Urothelium cell line (cell line): ENCODE measurements at regions not wholly inside any gene's neighbourhood (a gene's known extent, or its start where the extent isn't known, plus 50 kb on each side); places are given as distances from the start of the nearest gene placed in this dataset.
"Not testable (repeated sequence)": the region's sequence is repeated elsewhere in the genome, so short reads cannot be mapped to it uniquely, and the experiment has no call there.

Source experiments
- DNase-seq: peaks from one replicate; pipeline ENCODE4 v3.0.0; 2011; ENCODE audit warnings: low spot score, mixed read lengths
- FAIRE-seq: peaks from 2 replicates; lab custom pipeline; 2011; peaks lifted over from hg19 to GRCh38; lab: Jason Lieb, UNC

DNA sequence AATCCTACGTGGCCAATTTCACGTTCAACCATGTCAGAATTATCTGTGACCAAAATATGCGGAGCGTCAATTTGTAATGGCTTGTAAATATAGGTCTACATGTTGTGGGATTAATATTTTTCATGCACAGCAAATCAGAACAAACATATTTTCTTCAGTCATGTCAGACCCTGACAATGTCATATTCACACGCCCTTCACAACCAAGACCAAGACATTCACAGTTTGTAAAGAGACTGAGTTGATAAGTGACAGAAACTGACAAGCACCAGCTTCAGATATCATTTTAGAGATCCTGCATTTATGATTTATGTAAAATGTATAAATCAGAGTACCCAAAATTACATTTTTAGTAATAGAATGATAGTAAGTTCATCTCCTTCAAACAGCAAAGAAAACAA is 57.3 kb upstream of the NOVA1 start:
- no peak for FAIRE-seq
- no peak for DNase-seq

DNA sequence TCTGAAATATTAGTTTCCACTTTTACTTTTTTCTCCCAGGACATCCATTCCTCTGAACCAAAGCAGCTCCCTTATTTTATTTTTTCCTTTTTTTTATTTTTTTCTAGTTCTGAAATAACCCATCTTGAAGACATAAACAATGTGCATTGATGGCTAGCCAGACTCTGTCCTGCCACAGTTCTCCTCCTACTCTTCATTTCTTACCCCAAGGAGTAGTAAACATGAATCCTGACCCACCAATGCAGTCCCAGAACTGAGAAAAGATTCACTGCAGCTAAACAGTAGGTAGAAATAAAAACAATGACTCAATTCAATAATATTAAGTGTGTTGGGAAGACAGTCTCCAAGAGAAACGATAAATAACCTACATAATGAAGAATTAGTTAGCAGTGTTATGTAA is 65.7 kb upstream of the NOVA1 start:
- no peak for FAIRE-seq
- DNase-seq, result no peak

DNA sequence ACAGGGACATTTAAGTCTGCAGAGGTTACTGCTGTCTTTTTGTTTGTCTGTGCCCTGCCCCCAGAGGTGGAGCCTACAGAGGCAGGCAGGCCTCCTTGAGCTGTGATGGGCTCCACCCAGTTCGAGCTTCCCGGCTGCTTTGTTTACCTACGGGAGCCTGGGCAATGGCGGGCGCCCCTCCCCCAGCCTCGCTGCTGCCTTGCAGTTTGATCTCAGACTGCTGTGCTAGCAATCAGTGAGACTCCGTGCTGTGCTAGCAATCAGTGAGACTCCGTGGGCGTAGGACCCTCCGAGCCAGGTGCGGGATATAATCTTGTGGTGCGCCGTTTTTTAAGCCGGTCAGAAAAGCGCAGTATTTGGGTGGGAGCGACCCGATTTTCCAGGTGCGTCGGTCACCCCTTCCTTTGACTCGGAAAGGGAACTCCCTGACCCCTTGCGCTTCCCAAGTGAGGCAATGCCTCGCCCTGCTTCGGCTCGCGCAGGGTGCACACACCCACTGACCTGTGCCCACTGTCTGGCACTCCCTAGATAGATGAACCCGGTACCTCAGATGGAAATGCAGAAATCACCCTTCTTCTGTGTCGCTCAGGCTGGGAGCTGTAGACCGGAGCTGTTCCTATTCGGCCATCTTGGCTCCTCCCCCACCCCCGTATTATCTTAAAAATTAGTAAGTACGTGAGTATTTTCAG is 81.0 kb upstream of the NOVA1 start:
- not testable (repeated sequence) for DNase-seq, FAIRE-seq

DNA sequence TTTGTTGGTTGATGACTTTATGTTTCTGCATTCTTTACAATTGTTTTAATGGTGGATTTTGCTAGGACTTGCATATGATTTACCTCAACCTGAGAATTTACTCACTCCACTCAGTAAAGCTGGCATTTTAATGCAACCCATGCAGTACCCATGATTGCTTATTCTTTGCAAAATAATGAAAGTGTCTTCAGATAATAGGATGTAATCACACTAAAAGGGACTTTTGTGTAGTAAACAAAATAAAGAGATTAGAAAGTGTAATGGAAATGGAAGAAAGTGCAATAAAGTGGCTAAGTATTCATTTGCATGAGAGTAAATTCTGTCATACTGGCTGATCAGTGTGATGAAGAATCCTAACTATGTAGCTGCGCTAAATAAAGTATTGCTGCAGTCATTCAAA is 87.6 kb upstream of the NOVA1 start:
- FAIRE-seq, result no peak

DNA sequence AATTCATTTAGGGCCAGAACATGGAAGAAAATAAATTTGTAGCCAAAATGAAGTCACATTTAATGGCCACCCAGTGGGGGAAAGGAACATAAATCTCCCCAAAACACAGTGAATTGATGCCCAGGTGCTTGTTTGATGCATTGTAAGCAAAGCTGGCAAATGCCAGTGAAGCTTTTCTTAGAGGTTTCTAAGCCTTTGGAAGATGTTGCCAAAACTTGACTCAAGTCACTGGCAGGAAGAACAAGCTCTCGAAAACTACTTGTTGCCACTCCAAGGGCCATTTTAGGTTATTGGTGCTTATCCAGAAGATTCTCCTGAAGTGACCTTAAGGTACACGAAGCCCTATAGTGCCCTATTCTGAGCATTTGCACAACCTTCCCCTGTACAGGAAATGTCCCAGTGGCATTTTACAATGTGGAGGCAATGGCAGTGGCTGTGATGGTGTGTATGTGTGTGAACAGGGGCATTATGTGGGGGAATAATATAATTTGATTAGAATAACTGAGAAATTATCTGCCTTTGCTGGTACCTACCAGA is 89.5 kb upstream of the NOVA1 start:
- DNase-seq, result no peak
- no peak for FAIRE-seq

More for the DNA sequence above, 87.6 kb upstream of the NOVA1 start:
- no peak for DNase-seq

DNA sequence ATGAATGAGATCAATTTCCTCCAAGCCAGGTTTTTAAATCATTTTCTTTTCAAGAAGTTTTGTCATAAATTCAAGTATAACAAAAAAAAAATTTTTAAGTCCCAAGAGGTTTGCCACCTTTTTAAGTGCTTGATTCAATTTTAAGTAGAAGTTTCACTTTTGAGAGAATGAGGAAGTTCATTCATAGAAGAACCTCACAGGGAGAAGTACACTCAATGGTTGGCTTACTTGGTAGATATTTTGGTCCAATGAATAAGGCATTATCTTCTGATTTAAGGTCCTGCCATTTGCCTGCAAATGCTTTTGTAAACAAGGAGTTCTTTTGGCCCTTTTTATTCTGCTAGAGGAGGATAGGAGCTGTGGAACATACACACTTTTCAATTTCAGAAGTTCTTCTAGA is 96.7 kb upstream of the NOVA1 start:
- FAIRE-seq (no peak), DNase-seq (no peak)

DNA sequence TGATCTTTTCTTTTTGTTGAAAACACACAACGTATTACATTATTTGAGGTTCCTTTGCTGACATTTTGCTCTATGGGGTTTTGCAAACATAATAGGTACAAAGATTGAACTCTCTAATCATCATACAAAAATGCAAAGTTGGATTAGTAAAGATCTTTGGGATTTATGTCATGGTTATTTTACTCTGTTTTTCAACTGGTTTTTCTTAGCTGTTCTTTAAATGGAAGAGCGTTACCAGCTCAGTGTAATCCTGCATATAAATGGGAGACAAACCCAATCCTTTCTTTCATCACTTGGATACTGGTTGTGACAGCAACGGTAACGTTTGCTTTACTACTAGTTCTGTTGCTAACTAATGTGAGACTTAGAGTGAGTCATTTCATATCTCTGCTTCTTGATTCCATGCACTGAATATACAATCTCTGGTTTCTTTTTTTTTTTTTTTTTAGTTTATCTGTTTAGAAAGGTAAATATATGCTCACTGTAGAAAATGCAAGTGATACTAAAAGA is 104.9 kb upstream of the NOVA1 start:
- FAIRE-seq, result no peak
- no peak for DNase-seq

DNA sequence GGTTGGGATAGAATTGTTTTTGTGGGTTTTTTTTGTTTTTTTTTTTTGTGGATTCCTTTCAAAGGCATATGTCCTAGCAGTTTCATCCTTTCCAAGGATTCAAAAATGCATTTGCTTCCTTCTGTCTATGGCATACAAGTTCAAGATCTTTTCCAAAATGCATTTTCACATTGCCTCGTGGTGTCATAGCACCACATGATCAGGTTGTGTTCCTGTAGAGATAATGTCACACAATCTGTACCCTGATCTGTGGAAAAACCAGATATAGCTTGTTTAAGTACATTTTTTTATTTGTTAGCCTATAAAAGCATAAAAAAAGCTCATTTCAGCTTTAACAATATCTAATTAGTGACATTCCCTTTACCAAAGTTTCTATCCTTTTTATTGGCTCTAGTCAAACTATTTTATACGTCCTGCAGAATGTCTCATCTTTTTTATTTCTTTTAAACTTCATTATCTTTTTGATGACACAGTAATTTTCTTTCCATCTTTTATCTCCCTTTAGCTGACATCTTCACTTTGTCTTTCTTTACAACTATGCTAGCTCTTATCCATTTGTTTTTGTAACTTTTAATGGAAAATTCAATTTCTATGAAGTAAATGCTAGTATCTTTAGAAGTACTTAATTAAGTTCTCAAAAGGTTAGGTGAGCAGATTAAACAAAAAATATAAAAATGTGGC is 106.0 kb upstream of the NOVA1 start:
- no peak for DNase-seq
- no peak for FAIRE-seq

DNA sequence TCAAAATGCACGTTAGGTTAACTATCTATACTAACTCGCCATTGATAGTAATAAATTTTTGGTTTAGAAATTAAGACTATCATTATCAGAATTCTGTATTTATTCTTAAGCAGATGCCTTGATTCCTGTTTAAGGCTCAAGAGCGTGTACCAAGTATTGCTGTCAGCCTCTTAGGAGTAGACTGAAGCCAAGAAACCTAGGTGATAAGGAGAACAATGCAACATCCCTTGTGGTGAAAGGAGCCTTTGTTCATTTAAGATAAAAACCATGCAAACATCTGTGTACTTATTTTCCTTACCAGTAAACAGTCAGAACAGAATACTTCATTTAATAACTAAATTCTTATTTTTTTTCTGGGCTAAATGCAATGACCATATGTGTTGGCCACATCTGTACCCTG is 109.4 kb upstream of the NOVA1 start:
- DNase-seq (no peak), FAIRE-seq (no peak)

DNA sequence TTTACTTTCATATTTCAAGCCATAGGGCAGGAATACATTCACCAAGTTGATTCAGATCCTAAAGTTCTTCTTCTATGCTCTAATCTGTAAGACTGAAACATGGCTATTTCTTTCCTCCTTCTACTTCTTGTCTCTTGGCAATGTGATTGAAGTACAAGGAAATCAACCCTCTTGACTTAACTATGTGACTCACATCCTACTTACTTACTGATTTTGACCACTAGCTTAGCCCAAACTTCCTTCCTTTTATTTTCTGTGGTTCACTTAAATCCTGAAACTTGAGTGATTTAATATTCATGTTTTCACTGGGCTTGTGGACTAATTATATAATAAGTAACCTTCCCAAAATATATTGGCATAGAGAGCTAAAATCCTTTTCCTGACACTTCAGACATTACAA is 111.2 kb upstream of the NOVA1 start:
- DNase-seq (no peak), FAIRE-seq (no peak)

DNA sequence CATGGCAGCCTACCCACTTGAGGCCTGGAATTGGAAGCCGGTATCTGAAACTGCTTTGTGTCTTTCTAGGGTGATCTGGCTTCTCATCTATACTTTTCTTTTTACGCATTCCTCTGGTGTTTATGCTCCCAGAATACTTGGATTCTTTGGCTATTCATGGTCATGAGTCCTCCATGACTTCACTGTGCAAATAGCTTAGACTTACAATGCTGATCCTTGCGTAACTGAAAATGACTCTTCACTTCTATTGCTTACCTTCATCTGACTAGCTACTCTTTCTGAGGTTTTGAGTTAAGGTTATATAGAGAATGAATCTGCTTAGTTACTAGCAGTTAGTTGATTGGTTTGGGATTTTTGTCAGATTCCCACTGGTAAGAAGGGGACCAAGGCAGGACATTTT is 121.7 kb upstream of the NOVA1 start:
- no peak for FAIRE-seq

DNA sequence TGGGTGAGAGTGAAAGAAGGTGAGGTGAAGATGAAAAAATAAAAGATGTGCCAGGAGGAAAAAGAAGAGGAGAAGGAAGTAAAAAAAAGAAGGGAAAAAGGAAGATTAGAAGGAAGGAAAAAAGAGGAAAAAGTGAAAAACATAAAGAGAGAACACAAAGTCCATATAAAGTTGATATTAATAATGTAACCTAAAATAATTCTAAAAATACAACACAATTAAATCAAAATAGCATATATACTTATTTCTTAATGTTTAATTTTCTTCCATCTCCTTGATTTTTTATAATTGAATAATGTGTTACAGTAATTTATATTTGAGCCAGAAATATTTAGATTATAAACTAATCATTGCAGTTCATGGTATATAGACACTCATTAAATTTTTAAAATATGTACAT is 124.4 kb upstream of the NOVA1 start:
- DNase-seq (no peak), FAIRE-seq (no peak)

More for the DNA sequence above, 121.7 kb upstream of the NOVA1 start:
- no peak for DNase-seq

DNA sequence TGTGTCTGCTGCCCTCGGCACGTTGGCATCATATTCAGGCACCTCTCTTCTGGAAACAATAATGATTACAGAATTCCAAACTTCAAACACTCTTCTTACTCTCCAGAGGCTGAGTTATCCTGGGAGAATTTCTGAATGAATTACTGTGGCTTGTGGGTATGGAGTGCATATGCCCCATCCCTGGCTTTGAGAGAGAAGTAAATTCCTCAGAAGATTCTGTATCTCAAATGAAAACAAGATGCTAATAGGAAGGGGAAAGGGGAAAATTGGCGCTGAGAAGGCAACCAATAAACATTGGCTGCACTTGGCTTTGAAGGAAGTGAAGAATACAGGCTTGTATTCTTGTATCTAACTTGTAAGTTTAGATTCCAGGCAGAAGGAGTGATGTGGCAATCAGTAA is 132.0 kb upstream of the NOVA1 start:
- no peak for DNase-seq
- FAIRE-seq, result no peak

DNA sequence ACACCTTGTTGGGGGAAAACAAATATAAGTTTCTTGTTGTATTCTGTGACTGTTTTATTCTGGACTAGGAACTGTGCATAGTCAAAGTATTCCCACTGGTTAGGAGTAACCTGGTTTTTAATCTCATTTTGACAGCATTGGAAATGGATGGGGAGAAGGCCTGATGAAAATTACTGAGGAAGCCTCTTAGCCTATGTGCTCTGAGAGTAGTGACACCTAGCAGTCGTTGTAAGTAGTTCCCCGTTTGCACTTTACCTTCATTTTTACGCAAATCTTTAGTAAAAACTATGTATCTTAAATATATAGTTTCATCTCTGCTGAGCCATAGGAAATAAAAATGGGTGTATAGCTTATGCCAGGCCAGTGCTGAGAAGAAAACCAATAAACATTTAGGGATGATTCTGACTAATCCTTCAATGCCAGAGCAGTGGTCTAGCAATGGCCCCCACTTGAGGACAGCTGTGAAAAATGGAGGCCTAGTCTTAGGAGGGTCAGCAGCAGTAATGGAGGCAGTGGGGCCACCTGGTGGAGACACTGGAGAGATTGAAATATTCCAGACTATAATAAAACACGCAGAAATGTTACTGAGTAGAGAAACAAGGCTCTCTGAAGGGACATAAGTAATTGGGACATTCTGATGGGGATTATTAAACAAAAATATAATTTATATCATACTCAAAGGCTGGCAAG is 133.2 kb upstream of the NOVA1 start:
- DNase-seq, result peak; percentile 33

DNA sequence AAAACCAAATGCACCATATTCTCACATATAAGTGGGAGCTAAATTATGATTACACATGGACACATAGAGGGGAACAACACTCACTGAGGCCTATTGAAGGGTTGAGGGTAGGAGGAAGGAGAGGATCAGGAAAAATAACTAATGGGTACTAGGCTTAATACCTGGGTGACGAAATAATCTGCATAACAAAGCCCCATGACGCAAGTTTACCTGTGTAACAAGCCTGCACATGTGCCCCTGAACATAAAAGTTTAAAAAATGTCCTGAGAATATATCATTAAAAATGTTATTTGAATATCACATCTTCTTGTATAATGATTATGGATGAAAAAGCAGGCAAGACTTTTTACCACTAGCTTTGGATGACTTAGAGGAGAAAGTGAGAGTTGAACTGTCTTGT is 138.0 kb upstream of the NOVA1 start:
- no peak for FAIRE-seq

More for the DNA sequence above, 133.2 kb upstream of the NOVA1 start:
- FAIRE-seq, result no peak

DNA sequence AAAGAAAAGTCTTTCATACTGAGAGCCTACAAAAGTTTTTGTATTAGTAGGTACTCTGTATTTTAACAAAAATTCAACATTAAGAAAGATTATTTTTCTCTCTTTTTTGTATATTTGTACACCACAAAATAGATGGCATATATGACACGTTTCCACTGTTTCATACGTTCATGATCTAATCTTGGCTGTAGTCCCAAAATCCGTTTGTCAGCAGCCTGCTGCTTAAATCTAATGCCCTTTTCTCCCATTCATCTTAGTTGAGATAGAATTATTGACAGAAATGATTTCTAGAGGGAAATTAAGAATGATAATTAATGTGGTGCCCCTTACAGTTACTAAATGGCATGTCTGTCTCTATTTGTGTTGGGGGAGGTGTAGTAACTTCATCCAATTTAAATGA is 140.7 kb upstream of the NOVA1 start:
- no peak for FAIRE-seq

More for the DNA sequence above, 138.0 kb upstream of the NOVA1 start:
- DNase-seq, result no peak

DNA sequence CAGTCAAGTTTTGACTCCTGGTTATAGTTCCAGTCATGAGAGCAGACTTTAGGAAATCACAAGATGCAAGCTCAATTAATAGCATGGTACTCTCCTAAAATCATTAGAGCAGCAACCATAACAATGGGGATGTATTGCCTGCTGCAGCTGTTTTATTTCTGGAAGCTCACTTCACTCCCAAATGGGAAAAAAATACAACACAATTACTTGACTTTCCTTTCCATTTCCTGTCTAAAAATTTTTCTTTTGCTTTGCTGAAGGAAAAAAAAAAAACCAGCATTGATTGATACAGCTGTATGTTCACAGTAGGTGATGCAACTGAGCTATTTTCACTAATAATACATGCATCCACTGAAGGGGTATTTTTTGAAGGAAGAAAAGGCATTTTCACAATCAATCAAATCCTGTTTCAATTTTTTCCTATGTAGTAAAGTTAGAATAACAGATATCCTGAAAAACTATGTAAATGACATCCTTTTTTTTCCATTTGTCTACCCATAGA is 143.9 kb upstream of the NOVA1 start:
- no peak for FAIRE-seq
- DNase-seq, result no peak

More for the DNA sequence above, 140.7 kb upstream of the NOVA1 start:
- no peak for DNase-seq

DNA sequence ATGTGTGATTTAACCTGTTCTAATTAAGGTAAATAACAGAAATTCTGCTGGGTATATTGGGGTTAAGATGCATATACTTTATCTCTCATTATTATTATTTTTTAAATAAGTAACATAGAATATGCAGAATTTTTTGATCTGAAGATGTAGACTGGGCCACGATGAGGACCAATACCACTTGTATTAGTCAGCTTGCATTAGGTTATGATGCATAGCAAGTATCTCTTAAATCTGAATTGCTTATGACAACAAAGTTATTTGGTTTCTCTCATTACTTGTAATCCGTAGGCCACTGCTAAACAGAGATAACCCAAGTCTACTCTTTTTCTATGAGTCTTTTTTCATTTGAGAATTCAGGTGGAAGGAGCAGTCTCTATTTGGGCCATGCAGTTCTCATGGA is 145.5 kb upstream of the NOVA1 start:
- DNase-seq (no peak), FAIRE-seq (no peak)

DNA sequence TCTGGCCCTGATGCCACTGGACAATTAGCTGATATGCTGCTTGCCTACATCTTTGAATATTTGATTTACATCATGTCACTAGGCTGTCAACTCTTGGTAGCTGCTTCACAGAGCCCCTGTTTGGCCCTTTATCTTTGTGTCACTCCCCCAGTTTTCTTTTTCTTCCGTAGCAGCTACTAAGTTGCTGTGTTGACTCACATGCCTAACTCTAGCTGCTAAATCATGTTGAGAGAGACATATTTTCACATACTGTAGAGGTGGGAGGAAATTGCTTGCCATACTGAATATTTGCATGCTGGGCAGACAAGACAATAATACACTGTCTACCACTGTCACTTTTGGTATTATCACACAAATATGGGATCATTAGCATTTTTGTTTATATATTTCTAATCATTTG is 147.1 kb upstream of the NOVA1 start:
- DNase-seq, result no peak
- peak; percentile 71 for FAIRE-seq

DNA sequence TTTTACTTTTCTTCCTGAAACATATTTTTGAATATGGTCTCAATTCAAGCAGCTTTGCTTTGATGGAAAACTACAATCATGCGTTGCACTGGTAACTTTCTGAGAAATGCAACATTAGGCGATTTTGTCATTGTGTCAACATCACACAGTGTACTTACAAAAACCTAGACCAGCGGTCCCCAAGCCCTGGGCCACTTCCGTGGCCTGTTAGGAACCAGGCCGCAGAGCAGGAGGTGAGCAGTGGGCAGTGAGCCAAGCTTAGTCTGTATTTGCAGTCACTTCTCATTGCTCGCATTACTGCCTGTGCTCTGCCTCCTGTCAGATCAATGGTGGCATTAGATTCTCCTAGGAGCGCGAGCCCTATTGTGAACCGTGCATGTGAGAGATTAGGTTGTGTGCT is 163.7 kb upstream of the NOVA1 start:
- FAIRE-seq, result no peak
- no peak for DNase-seq

DNA sequence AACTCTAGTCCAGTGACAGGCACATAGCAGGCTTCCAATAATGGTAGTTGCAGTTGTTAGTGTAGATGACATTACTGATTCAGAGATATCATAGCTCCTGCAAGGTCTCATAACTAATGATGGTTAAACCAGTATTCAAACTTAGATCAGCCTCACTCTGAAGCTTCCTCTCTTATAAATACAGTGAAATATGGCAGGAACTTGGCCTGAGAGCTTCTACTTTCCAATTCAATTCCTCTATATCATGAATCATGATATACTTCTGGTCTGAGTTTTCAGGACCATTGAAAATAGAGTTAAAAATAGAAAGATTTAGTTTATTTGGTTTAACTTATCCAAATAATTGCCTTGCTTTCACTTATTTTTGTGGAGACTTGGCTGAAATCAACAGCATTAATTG is 167.5 kb upstream of the NOVA1 start:
- FAIRE-seq (no peak), DNase-seq (no peak)
